GM12872 (cell line): ENCODE measurements at regions not wholly inside any gene's neighbourhood (a gene's known extent, or its start where the extent isn't known, plus 50 kb on each side); places are given as distances from the start of the nearest gene placed in this dataset.

ENCODE experiments used
- TF ChIP-seq, protein P1 (sequence below): IDR thresholded peaks from 3 replicates; pipeline ENCODE4 v1.5.1; 2011; ENCODE audit warnings: low read depth, mild to moderate bottlenecking, low read length, moderate library complexity; ENCODE audit not compliant: insufficient read depth

DNA sequence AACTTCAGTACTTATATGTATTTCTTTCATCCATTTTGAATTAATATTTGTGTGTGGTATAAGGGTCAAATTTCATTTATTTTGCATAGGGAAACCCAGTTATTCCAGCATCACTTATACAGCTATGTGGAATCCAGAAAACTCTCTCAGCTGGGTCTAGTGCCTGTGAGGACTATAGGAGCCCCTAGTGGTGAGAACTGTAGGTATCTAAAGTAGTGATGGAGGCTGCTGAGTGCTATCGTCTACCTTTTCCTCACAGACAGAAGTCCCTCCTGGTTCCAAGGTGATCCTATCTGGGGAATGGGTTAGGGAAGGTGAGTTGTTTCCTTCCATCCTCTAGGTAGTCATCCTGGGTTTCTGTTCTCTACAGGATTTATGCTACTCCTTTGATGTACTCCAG is 352.0 kb upstream of the C1orf87 start:
- TF ChIP-seq, protein P1, sequence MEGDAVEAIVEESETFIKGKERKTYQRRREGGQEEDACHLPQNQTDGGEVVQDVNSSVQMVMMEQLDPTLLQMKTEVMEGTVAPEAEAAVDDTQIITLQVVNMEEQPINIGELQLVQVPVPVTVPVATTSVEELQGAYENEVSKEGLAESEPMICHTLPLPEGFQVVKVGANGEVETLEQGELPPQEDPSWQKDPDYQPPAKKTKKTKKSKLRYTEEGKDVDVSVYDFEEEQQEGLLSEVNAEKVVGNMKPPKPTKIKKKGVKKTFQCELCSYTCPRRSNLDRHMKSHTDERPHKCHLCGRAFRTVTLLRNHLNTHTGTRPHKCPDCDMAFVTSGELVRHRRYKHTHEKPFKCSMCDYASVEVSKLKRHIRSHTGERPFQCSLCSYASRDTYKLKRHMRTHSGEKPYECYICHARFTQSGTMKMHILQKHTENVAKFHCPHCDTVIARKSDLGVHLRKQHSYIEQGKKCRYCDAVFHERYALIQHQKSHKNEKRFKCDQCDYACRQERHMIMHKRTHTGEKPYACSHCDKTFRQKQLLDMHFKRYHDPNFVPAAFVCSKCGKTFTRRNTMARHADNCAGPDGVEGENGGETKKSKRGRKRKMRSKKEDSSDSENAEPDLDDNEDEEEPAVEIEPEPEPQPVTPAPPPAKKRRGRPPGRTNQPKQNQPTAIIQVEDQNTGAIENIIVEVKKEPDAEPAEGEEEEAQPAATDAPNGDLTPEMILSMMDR: peak; percentile 46; the same call in 2 of the 3 replicates

DNA sequence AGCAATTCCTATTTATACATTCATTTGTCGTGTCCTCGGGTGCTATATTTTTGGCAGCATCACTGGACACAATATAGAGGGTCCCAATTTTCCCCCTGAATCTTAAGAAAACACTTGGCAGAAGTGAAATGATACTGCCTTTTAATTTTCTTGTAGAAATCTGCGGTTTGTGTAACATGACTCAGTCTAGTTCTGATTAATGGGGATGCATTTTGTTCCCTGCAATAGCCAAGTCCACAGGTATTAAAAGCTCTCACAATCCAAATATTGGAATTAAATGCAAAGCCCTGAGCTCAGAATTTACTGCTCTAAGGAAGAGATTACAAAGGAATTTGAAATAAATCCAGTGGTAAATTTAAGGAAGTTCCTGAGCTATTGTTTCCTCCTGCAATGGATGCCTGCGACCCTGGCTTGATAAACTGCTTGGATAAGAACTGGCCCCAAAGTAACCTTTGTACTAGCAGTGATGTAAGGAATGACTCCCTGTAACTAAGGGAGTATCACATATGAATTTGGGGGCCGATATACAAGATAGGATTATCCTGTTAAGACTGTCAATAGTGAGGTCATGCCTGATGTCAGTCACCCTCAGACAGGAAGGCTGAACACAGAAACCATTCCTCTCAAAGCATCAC is 349.7 kb upstream of the C1orf87 start:
- TF ChIP-seq, protein P1: no peak

DNA sequence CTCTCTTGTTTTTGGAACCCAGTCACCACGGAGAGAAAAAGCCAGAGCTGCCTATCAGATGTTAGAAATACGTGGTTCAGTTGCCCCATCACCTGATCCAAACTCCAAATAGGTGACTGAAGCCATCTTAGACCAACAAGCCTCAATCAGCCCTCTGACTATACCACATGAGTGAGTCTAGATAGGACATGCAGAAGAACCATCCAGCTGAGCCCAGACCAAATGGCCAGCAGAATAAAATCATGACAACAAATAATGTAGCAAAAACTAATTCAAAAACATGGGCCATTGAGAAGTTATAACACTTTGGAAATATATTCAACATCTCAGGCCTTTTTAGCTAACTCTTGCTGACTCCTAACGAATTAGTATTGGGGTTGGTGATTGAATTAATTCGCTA is 348.4 kb upstream of the C1orf87 start:
- TF ChIP-seq, protein P1: no peak

DNA sequence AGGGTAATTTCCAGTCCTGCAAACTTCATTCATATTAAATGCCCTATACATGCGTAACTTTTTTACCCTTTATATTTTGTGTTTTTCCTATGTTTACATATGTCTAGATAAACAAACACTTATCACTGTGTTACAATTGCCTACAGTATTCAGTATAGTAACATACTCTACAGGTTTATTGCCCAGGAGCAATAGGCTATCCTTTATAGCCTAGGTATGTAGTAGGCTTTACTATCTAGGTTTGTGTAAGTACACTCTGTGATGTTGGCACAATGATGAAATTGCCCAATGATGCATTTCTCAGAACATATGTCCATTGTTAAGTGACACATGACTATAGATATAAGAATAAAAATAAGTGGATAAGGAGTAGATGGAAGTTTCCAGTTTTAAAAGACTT is 345.5 kb upstream of the C1orf87 start:
- TF ChIP-seq, protein P1: no peak

DNA sequence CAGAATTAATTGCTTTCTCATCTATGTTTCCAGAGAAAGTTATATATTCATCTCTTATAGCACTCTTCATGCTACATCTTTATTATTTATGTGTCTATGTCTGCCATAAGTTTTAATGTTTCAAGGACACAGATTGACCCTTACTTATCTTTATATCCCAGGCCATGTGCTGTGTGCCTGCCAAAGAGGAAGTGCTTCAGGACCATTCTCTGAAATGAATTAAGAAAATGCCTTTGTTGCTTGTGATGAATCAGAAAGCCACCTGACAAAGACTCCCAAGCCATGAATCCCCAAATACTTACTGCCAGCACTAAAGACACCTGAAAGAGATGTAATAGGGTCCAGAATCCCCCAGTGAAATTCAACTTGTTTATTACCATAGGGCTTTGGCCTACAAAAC is 342.1 kb upstream of the C1orf87 start:
- TF ChIP-seq, protein P1: no peak

DNA sequence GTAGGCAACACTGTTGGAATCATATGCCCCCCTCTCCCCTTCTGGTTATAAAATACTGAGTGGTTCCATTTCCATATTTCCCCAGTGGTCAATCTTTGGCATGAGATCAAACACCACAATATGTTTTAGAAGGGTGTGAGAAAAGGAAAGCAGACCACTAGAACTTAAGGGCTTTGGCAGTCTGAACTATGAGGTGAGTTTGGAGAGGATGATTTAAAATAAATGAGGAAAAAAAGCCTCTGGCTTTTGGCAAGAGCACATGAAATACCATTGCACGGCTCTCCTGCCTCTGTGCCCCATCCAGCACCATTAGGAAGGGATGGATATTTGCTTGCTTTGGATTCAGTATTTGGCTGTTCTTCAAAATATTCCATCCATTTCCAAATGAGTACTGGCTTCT is 339.5 kb upstream of the C1orf87 start:
- TF ChIP-seq, protein P1: no peak

DNA sequence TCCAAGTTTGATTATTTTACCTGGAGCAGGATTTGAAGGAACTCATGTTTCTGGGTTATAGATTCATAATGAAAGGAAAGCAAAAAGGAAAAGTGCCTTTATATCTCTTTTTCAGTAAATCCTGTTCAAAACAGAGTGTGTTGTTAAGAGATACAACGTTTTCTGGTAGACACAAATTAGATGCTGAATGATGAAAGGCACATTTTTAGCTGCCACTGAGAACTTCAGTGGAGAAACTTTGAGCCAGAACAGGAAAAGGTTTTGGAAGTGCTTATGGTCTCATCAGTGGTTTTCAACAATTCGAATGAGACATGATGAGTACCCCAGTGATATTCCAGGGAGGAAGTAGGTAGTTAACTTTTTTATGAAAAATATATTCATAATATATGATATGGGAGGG is 338.0 kb upstream of the C1orf87 start:
- TF ChIP-seq, protein P1: no peak
